GM18511 (cell line): ENCODE measurements at regions not wholly inside any gene's neighbourhood (a gene's known extent, or its start where the extent isn't known, plus 50 kb on each side); places are given as distances from the start of the nearest gene placed in this dataset.
"Not testable (repeated sequence)": the region's sequence is repeated elsewhere in the genome, so short reads cannot be mapped to it uniquely, and the experiment has no call there.

Experiments used
- ATAC-seq: cut with Tn5 transposase; IDR thresholded peaks from one replicate; pipeline ENCODE4 v1.9.1; 2021; ENCODE audit warnings: mild to moderate bottlenecking, moderate library complexity; ENCODE audit not compliant: unreplicated experiment

GRCh38 chr10:21293518-21294356 is 231.7 kb downstream of the SKIDA1 start:
- ATAC-seq: no peak

DNA sequence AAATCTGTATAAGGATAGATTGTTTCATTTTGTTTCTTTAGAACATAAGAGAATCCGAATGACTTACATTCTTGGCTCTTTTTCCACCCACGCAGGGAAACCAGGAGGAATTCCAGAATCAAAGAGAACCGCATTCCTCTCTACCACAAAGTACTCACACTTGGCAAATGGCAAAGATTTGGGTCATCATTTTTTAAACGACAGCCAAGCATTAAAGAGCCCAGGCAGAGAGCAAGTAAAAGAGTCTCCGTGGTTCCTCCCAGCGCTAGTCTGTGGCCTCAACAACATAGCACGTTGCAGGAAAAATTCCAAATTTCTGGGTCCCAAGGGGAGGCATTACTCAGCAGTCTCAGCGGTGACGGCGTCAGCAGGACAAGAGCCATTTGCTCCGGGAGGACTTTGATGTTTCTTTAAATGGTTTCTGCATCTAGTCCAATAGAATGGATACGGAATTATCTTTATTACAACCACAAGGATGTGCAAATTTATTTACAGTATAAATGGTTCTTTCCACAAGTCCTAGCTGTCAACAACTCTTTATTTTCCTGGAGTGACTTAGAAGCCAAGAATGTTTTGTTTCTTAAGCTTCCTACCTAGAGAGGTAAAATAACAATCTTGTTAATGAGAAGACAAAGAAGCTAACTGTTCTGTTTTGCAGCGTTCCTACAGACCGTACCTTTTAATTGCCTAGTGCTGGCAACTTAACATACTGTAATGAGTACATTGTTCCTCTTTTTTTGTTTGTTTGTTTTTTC is 232.5 kb downstream of the SKIDA1 start:
- no peak for ATAC-seq

GRCh38 chr10:21290499-21291160 is 234.9 kb downstream of the SKIDA1 start:
- ATAC-seq: no peak

GRCh38 chr10:21289961-21290360 is 235.5 kb downstream of the SKIDA1 start:
- ATAC-seq: no peak

GRCh38 chr10:21289271-21289670 is 236.2 kb downstream of the SKIDA1 start:
- ATAC-seq: no peak

DNA sequence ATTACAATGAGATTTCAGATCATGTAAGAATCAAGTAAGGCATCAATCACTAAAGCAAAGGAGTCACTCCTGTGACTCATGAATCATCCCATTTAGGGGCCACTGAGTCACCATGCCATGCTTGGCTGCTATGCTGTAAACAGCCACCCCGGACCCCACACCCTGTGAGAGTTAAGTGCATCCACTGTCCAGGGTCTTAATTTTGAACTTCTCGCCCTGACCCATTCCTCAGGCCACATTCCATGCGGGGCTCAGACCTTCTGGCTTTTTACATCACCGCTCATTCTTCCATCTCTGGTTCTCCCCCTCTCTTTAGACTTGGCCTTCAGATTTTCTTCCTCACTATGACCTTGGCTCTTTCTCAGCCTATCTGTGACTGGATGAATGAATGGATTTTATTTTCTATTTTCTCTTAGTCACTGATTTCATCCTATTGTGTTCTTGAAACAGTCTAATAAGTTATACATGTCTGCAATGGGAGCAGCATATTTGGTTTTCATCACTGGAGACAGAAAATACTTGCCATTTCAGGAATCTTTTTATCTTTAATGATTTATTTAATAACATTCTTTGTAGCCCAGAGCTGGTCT is 239.6 kb downstream of the SKIDA1 start:
- no peak for ATAC-seq

DNA sequence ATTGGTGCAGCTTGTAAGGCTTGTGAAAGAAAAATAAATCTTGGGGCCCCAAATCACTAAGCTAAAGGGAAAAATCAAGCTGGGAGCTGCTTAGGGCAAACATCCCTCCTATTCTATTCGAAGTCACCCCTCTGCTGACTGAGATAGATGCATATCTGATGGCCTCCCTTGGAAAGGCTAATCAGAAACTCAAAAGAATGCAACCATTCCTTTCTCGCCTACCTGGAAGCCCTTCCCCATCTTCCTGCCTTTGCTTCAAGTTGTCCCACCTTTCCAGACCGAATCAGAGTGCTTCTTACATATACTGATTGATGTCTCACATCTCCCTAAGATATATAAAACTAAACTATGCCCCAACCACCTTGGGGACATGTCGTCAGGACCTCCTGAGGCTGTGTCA is 240.3 kb downstream of the SKIDA1 start:
- ATAC-seq: no peak

- no peak for ATAC-seq
Observed at GRCh38 chr10:21284301-21284700, 241.2 kb downstream of the SKIDA1 start.

- not testable (repeated sequence) for ATAC-seq
Observed at GRCh38 chr10:21283053-21283452, 242.4 kb downstream of the SKIDA1 start.

DNA sequence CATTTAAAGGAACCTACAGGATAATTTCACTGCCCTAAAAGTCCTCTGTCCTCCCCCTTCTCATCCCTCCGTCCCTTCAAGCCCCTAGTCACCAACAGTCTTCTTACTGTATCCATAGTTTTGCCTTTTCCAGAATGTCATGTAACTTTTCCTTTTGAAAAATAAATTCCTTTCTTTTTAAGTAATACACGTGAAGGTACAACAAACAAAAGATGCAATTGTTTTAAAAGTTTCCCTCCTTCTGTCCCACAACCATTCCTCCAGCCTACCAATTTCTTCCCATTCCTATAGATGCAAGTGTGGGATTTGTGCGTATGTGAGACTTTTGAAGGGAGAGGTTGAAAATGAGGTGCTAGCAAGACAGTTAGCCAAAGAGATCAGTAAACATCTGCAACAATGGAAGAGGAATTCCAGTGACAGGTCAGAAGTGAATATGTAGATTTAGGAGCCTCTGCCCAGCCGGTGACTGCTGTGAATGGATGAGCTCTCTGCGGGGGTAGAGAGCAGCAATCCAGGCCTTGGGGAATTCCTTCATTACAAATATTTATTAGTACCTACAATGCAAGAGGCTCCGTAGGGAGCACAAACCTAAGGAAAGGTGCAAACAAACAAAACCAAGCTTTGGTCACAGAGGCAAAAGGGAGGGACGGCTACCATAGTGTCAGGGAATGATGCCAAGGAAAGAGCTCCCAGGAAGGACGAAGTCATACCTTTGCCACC is 243.6 kb downstream of the SKIDA1 start:
- no peak for ATAC-seq

DNA sequence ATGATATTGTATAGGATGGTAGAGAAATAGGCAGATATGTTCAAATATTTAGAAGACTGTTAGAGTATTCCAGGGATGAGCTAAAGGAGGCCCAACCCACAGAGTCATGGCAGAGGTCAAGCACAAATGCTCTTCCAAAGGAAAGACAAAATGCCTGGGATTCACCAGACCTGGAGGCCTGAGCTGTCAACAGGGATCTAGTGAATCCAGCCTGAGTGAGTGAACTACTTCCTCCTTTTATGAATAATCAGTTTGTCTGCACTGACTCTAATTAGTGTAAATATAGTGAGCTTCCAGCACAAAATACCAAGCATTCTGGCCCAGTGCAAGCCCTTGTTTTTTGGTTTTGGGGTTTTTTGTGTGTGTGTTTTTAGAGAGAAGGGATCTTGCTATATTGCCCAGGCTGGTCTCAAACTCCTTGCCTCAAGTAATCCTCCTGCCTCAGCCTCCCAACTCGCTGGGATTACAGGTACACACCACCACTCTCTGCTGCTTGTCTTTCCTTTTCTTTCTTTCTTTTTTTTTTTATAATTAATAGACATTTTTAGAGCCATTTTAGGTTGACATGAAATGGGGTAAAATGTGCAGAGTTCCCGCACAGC is 244.4 kb downstream of the SKIDA1 start:
- no peak for ATAC-seq

GRCh38 chr10:21280037-21280436 is 245.4 kb downstream of the SKIDA1 start:
- ATAC-seq: no peak

DNA sequence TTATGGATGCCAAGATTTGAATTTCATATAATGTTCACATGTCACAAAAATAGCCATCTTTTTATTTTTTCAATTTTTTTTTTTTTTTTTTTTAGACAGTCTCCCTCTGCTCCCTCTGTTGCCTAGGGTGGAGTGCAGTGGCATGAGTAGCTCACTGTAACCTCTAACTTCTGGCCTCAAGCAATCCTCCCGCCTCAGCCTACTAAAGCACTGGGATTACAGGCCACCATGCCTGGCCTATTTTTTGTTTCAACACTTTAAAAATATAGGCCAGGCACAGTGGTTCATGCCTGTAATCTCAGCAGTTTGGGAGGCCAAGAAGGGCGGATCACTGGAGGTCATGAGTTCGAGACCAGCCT is 246.3 kb downstream of the SKIDA1 start:
- peak; percentile 9 for ATAC-seq

DNA sequence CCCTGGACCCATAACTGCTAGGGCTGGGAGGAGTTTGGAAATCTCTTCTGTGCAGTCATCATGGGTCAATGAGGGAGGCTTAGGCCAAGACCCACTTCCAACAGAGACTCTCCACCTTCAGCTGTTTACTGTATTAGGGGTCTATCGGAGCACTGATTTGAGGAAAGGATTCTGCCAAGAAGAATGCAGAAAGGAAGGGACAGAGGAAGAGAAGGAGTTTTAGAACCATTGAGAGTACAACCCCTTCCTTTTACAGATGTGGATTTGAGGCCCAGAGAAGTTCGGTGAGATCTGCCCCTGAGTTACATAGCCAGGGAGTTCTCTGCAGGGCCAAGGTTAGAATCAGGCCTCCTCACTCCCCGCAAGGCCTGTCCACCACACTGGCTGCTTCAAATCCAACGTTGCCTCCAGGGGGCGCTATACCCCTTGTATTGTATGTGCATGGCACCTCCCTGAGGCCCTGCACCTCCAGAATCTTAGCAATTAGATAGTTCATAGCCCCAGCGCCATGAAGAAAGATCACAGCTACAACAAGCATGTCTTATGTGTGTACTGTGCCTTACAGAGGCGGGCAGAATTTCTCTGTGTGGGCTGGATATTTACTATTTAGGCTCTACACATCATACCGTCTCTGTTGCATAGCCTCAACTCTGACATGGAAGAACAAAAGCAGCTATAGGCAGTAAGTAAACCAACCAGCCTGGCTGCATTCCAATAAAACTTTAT is 246.8 kb downstream of the SKIDA1 start:
- ATAC-seq: peak; percentile 96

GRCh38 chr10:21273400-21273968 is 252.0 kb downstream of the SKIDA1 start:
- ATAC-seq: no peak

- no peak for ATAC-seq
Observed at GRCh38 chr10:21272643-21273399, 252.7 kb downstream of the SKIDA1 start.

- no peak for ATAC-seq
Observed at GRCh38 chr10:21270976-21271375, 254.5 kb downstream of the SKIDA1 start.

DNA sequence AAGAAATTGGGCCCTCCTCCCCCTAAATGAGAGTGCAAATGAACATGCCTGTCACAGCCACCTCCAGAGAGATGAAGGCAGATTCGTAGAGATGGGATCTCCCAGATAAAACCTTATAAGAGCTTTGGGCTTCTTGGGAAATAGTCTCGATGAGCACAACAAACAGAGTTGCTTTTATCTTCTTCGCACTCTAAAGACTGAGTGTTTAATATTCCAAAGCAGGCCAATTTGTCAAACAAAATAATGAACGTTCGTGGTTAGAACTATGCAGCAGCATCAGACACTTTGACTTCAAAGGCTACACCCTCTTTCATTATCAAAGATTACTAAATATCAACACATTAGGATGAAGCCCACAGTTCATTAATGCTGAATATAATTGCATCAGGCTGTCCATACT is 256.2 kb downstream of the SKIDA1 start:
- no peak for ATAC-seq

GRCh38 chr10:21265622-21266021 is 259.9 kb downstream of the SKIDA1 start:
- ATAC-seq: no peak
